DMS53 (cell line): ENCODE measurements at regions not wholly inside any gene's neighbourhood (a gene's known extent, or its start where the extent isn't known, plus 50 kb on each side); places are given as distances from the start of the nearest gene placed in this dataset.

Experiments
- DNase-seq: peaks from one replicate; lab custom pipeline; 2025; lab: John Stamatoyannopoulos, UW

GRCh38 chr4:24476282-24476681 lies 108.1 kb downstream of the DHX15 start:
- peak; percentile 61 for DNase-seq

DNA sequence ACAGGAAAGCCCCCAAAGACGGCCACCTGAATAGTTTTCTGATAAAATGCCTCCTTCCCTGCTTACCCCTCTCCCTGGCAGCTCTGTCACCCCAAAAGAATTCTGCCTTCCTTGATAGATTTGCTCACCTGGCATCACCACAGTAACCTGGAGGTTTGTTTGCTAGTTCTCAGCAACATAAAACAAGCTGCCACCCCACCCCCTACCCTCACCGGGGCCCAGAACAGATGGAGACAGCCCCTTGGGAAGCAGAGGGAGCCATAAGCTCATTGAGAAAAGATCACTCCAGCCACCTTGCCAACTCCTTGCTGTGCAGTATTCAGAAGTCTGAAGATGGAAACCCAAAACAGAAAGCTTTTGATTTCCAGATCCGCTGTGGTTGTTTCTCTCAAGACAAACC lies 108.6 kb downstream of the DHX15 start:
- peak; percentile 43 for DNase-seq

DNA sequence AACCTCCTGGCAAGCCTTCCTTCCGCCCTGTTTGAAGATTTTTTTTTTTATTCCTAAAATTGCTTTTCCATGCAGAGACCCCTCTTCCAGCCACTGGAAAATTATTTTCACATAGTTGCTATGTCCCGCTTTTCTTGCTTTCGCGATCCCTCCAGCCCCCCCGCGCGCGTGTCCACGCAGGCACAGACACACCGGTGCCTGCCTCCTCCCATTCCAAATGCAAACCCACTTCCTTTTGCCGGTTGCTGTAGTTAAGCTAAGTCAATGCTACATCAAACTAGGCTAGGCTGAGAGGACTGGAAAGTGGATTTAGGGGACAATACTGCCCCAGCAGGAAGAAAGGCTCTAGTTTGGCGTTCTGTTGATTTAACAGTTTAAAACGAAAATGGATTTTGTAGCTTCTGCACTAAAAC lies 111.0 kb downstream of the DHX15 start:
- peak; percentile 82 for DNase-seq

- DNase-seq: peak; percentile 98
Observed at GRCh38 chr4:24472514-24473308, 111.6 kb downstream of the DHX15 start.

GRCh38 chr4:24472161-24472510 lies 112.2 kb downstream of the DHX15 start:
- peak; percentile 79 for DNase-seq

DNA sequence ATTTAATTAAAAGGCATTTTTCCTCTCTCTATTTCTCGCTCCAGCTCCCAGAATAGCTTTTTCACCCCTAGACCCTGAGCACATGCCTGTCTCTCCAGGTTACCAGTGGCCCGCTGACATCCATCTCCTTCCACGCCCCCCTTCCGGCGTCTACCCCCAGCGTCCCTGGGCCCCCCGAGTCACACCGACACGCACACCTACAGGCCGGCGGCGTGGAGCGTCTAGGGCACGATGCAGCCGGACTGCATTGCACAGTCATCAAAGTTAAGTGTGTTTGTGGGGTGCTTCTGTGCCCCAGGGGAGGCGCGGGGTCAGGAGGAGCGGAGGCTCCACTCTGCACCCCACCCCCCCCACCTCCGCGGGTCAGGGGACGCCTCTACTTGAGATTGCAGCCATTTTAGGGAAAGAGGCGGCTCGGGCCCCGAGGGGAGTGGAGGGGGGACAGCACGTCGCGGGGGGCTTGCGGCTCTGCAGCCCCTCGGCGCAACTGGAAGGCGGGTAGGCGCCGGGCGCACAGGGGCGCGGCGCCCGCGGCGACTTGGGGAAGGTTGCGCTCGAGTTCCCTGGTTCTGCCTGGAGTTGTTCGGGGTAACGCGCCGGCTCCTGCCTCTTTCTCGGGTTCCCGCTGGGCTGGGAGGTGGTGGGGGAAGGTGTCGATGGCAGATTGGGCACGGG lies 112.7 kb downstream of the DHX15 start:
- DNase-seq: peak; percentile 67

DNA sequence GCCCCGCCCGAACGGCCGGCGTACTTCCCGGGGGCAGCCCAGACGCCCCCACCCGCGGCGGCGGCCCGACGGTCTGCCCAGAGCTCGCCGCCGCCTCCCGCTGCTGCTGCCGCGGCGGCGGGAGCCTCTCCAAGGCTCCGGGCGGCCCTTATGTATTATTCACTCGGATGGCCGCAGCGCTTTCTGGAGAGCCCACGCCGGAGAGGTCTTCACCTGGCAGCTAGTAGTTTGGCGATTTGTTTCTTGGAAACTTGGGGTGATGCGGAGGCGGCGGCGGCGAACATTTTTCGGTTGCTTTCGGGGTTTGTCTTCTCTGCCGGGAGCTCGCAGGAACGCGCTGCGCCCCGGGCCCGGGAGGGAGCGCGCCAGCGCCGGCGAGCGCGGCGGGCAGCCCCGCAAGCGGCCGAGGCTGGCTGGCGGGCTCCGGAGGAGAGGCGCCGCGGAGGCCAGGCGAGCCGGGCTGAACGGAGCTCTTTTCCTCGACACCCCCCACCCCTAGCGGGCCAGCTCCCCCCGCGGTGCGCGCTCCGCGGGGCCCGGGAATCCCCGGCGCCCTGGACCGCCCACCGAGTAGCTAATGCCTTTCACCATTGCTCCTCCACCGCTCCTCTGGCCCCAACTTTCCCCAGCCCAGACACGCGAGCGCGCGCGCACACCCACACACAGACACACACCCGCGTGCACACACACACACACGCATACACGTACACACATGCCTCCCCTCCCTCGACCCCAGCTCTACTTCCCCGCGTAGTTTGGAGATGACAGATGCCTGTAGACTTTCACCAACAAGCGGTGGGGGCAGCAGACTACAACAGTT lies 113.5 kb downstream of the DHX15 start:
- DNase-seq: peak; percentile 79

DNA sequence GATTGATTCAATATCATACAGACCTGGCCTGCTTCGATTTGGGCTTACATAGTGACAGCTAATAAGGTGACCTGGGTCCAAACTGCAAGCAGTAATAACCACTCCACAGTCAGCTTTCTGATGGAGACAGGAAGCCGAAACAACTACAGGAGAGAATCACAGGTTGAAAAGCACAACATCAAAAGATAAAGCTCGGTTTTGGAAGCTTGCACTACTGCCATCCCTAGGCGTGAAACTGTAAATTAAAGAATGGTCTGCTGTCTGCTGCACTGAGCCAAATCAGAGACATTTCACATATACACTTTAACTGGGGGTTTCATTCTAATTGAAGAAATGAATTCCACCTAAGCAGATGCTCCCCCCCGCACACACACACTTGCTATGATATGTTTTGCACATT lies 116.3 kb downstream of the DHX15 start:
- DNase-seq: no peak

DNA sequence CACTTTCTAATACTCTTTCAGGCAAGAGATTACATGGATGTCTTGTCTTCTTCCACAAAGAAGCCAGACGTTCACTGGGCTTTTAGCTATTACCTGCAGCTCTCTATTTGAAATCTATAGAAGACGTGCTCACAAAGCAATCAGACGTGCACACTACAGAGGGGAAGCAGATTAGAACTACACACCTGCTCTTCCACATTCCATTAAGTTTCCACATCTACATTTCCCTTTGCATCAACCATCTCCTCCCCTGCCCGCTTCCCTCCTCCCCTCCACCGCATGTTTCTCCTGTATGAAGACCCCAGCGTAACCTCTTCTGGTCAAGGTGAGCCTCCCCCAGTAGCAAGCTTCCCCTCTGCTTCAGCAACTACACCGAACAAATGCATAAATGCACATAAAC lies 119.8 kb downstream of the DHX15 start:
- DNase-seq: no peak

- no peak for DNase-seq
Observed at GRCh38 chr4:24456431-24456830, 127.9 kb downstream of the DHX15 start.

DNA sequence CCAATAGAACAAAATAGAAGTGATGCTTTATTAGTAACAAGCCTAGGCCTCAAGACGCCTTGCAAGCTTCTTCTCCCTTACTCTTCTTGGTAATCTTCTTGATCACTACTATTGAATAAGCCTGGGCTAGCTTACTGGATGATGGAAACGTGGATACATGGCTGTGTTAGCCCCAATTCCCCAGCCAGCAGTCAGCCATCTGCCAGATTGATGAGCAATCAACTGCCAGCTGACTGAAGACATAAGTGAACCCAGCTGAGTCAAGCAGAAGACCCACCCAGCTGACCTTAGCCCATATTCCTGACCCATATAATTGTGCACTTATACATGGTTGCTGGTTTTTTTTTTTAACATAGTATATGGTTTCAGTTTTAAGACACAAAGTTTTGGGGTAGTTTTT lies 130.4 kb downstream of the DHX15 start:
- no peak for DNase-seq

DNA sequence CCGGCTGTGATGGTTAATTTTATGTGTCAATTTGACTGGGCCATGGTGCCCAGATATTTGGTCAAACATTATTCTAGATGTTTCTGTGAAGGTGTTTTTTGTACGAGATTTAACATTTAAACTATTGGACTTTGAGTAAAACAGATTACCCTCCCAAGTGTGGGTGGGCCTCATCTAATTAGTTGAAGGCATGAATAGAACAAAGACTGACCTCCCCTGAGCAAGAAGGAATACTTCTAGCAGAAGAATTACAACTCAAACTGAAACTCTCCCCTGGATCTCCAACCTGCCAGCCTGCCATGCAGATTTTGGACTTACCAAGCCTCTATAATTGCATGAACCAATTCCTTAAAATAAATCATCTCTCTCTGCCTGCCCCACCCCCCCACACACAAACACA lies 132.5 kb downstream of the DHX15 start:
- no peak for DNase-seq

DNA sequence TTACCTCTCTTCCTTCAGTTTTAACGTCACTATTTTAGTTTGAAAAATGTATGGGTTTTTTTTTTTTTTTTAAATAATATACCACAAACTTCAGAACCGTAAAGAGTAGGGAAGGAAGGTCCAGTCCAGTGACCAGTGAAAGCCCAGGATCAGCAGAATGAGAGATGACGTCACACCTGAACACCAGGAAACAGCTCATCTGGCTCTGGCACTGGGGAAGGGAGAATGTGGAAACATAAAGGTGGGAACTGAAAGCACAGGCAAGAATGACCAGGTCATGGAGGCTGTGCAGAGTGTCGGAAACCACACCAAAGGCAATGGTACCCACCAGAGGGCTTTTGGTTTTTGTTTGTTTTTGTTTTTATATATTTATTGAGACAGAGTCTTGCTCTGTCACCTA lies 141.2 kb downstream of the DHX15 start:
- peak; percentile 11 for DNase-seq

DNA sequence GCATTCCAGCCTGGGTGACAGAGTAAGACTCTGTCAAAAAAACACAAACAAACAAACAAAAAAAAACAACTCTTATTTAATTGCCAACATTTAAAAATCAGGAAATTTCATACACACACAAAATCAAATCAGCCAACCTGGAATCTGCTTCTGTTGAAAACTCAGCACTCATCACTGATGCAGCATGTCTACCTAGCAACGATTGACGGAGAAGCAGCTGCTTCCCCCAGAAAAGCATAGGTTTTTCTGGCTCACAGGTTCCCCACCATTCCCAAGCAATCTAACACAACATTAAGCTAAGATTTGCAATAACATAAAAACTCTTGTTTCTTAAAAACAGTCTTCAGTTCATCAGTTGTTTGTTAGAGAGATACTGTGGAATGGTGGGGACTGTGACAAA lies 143.6 kb downstream of the DHX15 start:
- no peak for DNase-seq

DNA sequence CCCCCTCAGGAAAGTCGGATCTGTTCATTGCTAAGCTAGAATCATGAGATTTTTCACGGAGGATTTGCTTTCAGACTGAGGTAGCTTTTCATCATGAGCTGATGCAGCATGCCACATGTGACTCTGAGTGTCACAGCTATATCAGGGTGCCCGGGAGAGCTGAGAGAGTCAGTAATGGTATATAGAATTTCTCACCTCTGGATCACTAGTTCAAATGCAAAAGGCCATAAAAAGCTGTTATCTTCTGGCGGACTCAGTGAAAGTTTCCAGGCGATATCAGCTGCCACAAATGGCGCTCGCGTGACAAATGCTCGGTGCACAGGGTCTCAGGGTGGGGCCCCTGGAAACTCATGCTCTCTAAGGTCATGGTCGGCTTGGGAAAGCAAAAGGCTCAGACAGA lies 150.1 kb downstream of the DHX15 start:
- DNase-seq: no peak

GRCh38 chr4:24433515-24434214 lies 150.7 kb downstream of the DHX15 start:
- no peak for DNase-seq

- DNase-seq: no peak
Observed at GRCh38 chr4:24428850-24429249, 155.5 kb downstream of the DHX15 start.

DNA sequence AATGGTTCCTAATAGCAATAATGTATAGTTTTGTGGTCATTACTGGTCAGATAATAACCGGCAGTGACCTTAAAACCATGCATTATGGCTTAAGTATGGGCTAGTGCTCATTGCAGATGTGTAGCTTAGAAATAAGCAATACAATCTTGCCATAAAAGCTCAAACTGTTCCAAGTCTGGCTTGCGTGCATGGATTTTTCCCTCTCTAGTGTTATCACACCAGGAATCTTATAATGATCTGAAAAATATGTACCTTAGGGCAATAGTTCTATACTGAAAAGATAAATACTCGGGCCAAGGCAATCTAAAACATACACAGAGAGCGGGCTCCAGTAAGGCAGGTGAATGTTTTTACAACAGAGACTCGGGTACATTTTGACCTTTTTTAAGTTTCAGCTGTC lies 157.8 kb downstream of the DHX15 start:
- no peak for DNase-seq

- DNase-seq: no peak
Observed at GRCh38 chr4:24425863-24426262, 158.5 kb downstream of the DHX15 start.

DNA sequence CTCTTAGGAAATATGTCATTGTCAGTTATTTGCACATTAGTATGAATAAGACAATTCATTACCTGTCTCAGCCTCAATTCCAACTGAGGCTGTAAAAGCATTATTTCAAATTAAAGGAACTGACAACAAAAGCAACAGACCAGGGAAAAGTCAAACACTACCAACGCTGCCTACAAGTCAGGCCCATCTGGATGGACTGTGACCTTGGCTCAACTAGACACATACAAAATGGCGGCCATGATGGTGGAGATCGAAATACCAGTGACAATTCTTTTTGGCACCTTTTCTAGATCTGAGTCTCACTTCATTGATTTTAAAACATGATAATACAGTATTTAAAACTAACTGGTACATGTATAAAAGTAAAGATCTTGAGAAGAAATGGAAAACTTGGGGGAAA lies 160.7 kb downstream of the DHX15 start:
- no peak for DNase-seq

DNA sequence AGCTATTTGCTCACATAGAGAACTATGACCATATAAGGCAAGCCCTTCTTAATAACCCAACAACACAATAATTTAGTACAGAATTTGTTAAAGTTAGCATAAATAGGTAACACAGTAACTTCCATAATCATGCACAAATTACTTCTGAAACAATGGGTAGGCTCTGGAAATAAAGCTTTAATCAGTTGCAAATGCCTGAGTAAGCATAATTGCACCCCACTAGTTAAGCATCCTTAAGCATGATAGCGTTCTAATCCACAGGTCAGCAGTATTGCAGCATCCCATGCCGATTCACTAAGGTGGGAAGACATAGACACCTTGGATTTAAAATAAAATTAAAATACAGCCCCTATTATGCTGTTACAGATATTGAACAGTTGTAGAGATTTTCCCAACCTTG lies 161.7 kb downstream of the DHX15 start:
- no peak for DNase-seq
